K562 (cell line): ENCODE measurements at regions not wholly inside any gene's neighbourhood (a gene's known extent, or its start where the extent isn't known, plus 50 kb on each side); places are given as distances from the start of the nearest gene placed in this dataset.

Experiments
- HIVEP1 ChIP-seq: fragments of 250-450 bp; sonication (Bioruptor Pico); IDR thresholded peaks from 2 replicates; pipeline ENCODE4 v1.4.0; 2020; ENCODE audit warnings: mild to moderate bottlenecking
- MEIS2 ChIP-seq: fragments of 450-650 bp; IDR thresholded peaks from 2 replicates; pipeline ENCODE4 v1.6.1; 2014; ENCODE audit warnings: mild to moderate bottlenecking; ENCODE audit not compliant: partially characterized antibody
- MTA2 ChIP-seq: fragments of 450-650 bp; IDR thresholded peaks from 2 replicates; pipeline ENCODE4 v1.6.1; 2016; ENCODE audit warnings: low read depth
- SIX5 ChIP-seq, 2 experiments: IDR thresholded peaks; 2 replicates each; pipeline ENCODE4 v1.6.1; 2011; ENCODE audit warnings: low read length in 2 of 2, borderline replicate concordance in 1 of 2, low read depth in 1 of 2, mild to moderate bottlenecking in 1 of 2, moderate library complexity in 1 of 2; ENCODE audit not compliant: insufficient read depth in 1 of 2
- SMC3 ChIP-seq: conservative IDR thresholded peaks from 2 replicates; pipeline ENCODE4 v1.6.1; 2011; ENCODE audit warnings: low read depth, low read length, improper control_type of control experiment; ENCODE audit not compliant: insufficient read depth
- TF ChIP-seq, protein P1 (sequence below): sonication (generic); formaldehyde crosslinking; IDR thresholded peaks from 2 replicates; pipeline ENCODE4 v1.8.0; 2022; ENCODE audit warnings: missing genetic modification reagents, mild to moderate bottlenecking, borderline replicate concordance
- TF ChIP-seq, protein P2 (sequence below), 3 experiments: IDR thresholded peaks in 2 of 3; conservative IDR thresholded peaks in 1 of 3; 2 replicates each; pipeline ENCODE4 v1.5.1; 2011 to 2012; ENCODE audit warnings: low read length in 3 of 3, mild to moderate bottlenecking in 3 of 3, control low read depth in 2 of 3, improper control_type of control experiment in 1 of 3, inconsistent platforms in 1 of 3, low read depth in 1 of 3, mixed read lengths in 1 of 3, moderate library complexity in 1 of 3; ENCODE audit not compliant: insufficient read depth in 2 of 3
- TF ChIP-seq, protein P3 (sequence below), 2 experiments: IDR thresholded peaks in 1 of 2; conservative IDR thresholded peaks in 1 of 2; 2 replicates each; pipeline ENCODE4 v1.6.1; 2016; ENCODE audit warnings: low read depth in 2 of 2, mild to moderate bottlenecking in 1 of 2, missing compliant biosample characterization in 1 of 2, missing genetic modification characterization in 1 of 2, moderate library complexity in 1 of 2

DNA sequence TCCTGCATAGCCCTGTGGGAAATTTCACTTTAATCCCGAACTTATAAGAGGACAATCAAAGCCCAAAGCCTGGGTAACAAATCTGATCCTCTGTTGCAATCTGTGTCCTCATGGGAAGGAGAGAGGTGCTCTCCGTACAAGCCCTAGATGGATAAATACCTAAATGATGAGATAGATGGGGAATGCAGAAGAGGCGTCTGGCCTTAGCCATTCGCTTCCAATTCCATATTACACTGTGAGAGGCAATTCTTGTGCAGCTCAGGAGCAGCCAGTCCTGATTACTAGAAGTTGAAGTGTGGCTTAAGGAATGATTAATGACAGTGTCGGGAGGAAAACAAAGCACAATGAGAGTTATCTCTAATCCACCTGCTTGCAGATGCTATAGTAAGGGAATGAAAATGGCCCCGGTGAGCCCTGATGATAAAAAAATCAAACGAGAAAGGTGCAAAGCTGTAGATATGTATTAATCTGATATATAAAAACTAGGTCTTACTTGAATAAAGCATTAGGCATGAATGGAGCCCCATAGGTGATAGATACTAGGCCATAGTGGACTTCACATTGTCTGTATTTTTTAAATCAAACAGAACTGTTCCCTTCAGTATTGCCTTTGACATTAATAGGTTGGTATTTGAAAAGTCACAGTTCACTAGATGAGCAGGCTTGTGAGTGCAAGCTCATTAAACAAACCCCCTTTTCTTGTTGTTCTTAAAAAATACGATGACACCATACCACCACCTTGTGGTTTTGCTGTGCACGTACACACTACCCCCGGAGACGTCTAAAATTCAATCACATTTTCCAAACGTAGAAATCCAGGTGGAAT, 54.2 kb upstream of the TMCO5A start (continued):
- TF ChIP-seq, protein P1, sequence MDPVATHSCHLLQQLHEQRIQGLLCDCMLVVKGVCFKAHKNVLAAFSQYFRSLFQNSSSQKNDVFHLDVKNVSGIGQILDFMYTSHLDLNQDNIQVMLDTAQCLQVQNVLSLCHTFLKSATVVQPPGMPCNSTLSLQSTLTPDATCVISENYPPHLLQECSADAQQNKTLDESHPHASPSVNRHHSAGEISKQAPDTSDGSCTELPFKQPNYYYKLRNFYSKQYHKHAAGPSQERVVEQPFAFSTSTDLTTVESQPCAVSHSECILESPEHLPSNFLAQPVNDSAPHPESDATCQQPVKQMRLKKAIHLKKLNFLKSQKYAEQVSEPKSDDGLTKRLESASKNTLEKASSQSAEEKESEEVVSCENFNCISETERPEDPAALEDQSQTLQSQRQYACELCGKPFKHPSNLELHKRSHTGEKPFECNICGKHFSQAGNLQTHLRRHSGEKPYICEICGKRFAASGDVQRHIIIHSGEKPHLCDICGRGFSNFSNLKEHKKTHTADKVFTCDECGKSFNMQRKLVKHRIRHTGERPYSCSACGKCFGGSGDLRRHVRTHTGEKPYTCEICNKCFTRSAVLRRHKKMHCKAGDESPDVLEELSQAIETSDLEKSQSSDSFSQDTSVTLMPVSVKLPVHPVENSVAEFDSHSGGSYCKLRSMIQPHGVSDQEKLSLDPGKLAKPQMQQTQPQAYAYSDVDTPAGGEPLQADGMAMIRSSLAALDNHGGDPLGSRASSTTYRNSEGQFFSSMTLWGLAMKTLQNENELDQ = no peak
- TF ChIP-seq MTA2 = no peak
- TF ChIP-seq HIVEP1 (CRISPR knock-in tag) = no peak
- TF ChIP-seq, protein P2, sequence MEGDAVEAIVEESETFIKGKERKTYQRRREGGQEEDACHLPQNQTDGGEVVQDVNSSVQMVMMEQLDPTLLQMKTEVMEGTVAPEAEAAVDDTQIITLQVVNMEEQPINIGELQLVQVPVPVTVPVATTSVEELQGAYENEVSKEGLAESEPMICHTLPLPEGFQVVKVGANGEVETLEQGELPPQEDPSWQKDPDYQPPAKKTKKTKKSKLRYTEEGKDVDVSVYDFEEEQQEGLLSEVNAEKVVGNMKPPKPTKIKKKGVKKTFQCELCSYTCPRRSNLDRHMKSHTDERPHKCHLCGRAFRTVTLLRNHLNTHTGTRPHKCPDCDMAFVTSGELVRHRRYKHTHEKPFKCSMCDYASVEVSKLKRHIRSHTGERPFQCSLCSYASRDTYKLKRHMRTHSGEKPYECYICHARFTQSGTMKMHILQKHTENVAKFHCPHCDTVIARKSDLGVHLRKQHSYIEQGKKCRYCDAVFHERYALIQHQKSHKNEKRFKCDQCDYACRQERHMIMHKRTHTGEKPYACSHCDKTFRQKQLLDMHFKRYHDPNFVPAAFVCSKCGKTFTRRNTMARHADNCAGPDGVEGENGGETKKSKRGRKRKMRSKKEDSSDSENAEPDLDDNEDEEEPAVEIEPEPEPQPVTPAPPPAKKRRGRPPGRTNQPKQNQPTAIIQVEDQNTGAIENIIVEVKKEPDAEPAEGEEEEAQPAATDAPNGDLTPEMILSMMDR (IDR thresholded peaks at IDR 0.05 in 2 of 3, conservative IDR thresholded peaks at IDR 0.05 in 1 of 3; ENCODE audit: insufficient read depth in 2 of 3, low read depth in 1 of 3, low read length in 3 of 3) = peak; percentile 52 to 58 (median 56)
- TF ChIP-seq, protein P3, sequence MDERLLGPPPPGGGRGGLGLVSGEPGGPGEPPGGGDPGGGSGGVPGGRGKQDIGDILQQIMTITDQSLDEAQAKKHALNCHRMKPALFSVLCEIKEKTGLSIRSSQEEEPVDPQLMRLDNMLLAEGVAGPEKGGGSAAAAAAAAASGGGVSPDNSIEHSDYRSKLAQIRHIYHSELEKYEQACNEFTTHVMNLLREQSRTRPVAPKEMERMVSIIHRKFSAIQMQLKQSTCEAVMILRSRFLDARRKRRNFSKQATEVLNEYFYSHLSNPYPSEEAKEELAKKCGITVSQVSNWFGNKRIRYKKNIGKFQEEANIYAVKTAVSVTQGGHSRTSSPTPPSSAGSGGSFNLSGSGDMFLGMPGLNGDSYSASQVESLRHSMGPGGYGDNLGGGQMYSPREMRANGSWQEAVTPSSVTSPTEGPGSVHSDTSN (CRISPR knock-in tag; IDR thresholded peaks at IDR 0.05; ENCODE audit: low read depth) = no peak
- TF ChIP-seq, protein P3 (tag; conservative IDR thresholded peaks at IDR 0.05; ENCODE audit: low read depth) = 0 out of 2 replicates have a peak, but pooled peaks have one; percentile 38
- peak; percentile 45 for TF ChIP-seq MEIS2
- 0 out of 2 replicates have a peak, but pooled peaks have one; percentile 28 for TF ChIP-seq SMC3
- TF ChIP-seq SIX5 (IDR thresholded peaks at IDR 0.05; ENCODE audit: borderline replicate concordance in 1 of 2, insufficient read depth in 1 of 2, low read depth in 1 of 2, low read length in 2 of 2) = no peak
